Ascending aorta (tissue), 2 donors: ENCODE measurements at regions not wholly inside any gene's neighbourhood (a gene's known extent, or its start where the extent isn't known, plus 50 kb on each side); places are given as distances from the start of the nearest gene placed in this dataset.

ENCODE experiments used
- DNase-seq, 2 donors: peaks; one replicate each; pipeline ENCODE4 v3.0.0-alpha.2; 2019; ENCODE audit warnings: low spot score in 2 of 2
- H3K27ac ChIP-seq, 2 donors: fragments of 200-600 bp; sonication (generic); one replicate each; pipeline ENCODE4 v1.5.1; 2016 to 2017; ENCODE audit warnings: mild to moderate bottlenecking in 1 of 2
- H3K27me3 ChIP-seq: fragments of 200-600 bp; sonication (generic); one replicate; pipeline ENCODE4 v1.5.1; 2017
- H3K36me3 ChIP-seq, 2 donors: fragments of 200-600 bp; sonication (generic); one replicate each; pipeline ENCODE4 v1.5.1; 2016
- H3K4me1 ChIP-seq, 2 donors: fragments of 200-600 bp; sonication (generic); one replicate each; pipeline ENCODE4 v1.5.1; 2016 to 2017; ENCODE audit warnings: mild to moderate bottlenecking in 1 of 2
- H3K4me3 ChIP-seq, 2 donors: fragments of 200-600 bp; sonication (generic); one replicate each; pipeline ENCODE4 v1.5.1; 2016 to 2017; ENCODE audit warnings: mild to moderate bottlenecking in 1 of 2
- H3K9me3 ChIP-seq, 2 donors: fragments of 200-600 bp; sonication (generic); one replicate each; pipeline ENCODE4 v1.5.1; 2016
- CTCF ChIP-seq, 3 experiments: fragments of 200-600 bp in 2 of 3; fragments of 450-650 bp in 1 of 3; sonication (generic) in 2 of 3; IDR thresholded peaks; one replicate each; pipeline ENCODE4 v1.5.1; 2016 to 2019; ENCODE audit warnings: antibody characterized with exemption in 3 of 3, mild to moderate bottlenecking in 1 of 3, moderate library complexity in 1 of 3
- intact Hi-C: fragments of 100-400 bp; cut with DNase I; formaldehyde crosslinking; loops from one replicate; pipeline ENCODE4 v1.15.1; 2023

GRCh38 chr13:40119852-40120251 lies 464.4 kb downstream of the COG6 start:
- H3K4me3 ChIP-seq = no peak overlapping the region
- TF ChIP-seq CTCF (IDR thresholded peaks at IDR 0.05) = no peak
- peak overlapping the region; percentile 61 to 65 for H3K27ac ChIP-seq
- H3K36me3 ChIP-seq = no peaks in the 10 kb centered on the region
- peaks cover 2 to 43% of the 10 kb centered on the region in 2 donors for H3K4me1 ChIP-seq
- DNase-seq = no peak
- intact Hi-C loops = loop anchor here (2.0 to 5.0 kb wide), 4 partner anchors 72 to 547 kb away; partner anchors contain the start of gene FOXO1
- no peaks in the 10 kb centered on the region for H3K9me3 ChIP-seq
- H3K27me3 ChIP-seq = no peaks in the 10 kb centered on the region

- H3K4me3 ChIP-seq = no peak overlapping the region
- peak overlapping the region; percentile 61 to 65 for H3K27ac ChIP-seq
- no peaks in the 10 kb centered on the region for H3K27me3 ChIP-seq
- H3K9me3 ChIP-seq = no peaks in the 10 kb centered on the region
- no peaks in the 10 kb centered on the region for H3K36me3 ChIP-seq
- H3K4me1 ChIP-seq = peaks cover 2 to 38% of the 10 kb centered on the region in 2 donors
- DNase-seq = no peak
- TF ChIP-seq CTCF (IDR thresholded peaks at IDR 0.05) = no peak
- intact Hi-C loops = loop anchor here (2.0 to 5.0 kb wide), 4 partner anchors 72 to 547 kb away; partner anchors contain the start of gene FOXO1
Measured at GRCh38 chr13:40120288-40120687, 464.8 kb downstream of the COG6 start.

GRCh38 chr13:40120781-40121180 lies 465.3 kb downstream of the COG6 start:
- peak overlapping the region; percentile 61 to 65 for H3K27ac ChIP-seq

GRCh38 chr13:40121722-40122121 lies 466.3 kb downstream of the COG6 start:
- Histone ChIP-seq H3K4me3 (no peak overlapping the region), H3K27ac (peak overlapping the region; percentile 61 to 65), H3K36me3 (no peaks in the 10 kb centered on the region), H3K9me3 (no peaks in the 10 kb centered on the region), H3K4me1 (peaks cover 2 to 35% of the 10 kb centered on the region in 2 donors), H3K27me3 (no peaks in the 10 kb centered on the region)
- DNase-seq = no peak
- no peak for TF ChIP-seq CTCF (IDR thresholded peaks at IDR 0.05)
- intact Hi-C loops = loop anchor here (2.0 to 5.0 kb wide), 4 partner anchors 71 to 546 kb away; partner anchors contain the start of gene FOXO1

More at GRCh38 chr13:40120781-40121180, 465.3 kb downstream of the COG6 start:
- no peak for DNase-seq
- intact Hi-C loops = loop anchor here (2.0 to 5.0 kb wide), 4 partner anchors 72 to 547 kb away; partner anchors contain the start of gene FOXO1
- no peaks in the 10 kb centered on the region for H3K9me3 ChIP-seq
- no peak for TF ChIP-seq CTCF (IDR thresholded peaks at IDR 0.05)
- no peaks in the 10 kb centered on the region for H3K36me3 ChIP-seq
- H3K4me3 ChIP-seq = no peak overlapping the region
- H3K27me3 ChIP-seq = no peaks in the 10 kb centered on the region
- H3K4me1 ChIP-seq = peaks cover 2 to 38% of the 10 kb centered on the region in 2 donors

- Histone ChIP-seq H3K27me3 (no peaks in the 10 kb centered on the region), H3K4me3 (no peak overlapping the region), H3K9me3 (no peaks in the 10 kb centered on the region), H3K36me3 (no peaks in the 10 kb centered on the region), H3K4me1 (peaks cover 2 to 32% of the 10 kb centered on the region in 2 donors), H3K27ac (no peak overlapping the region)
- TF ChIP-seq CTCF (IDR thresholded peaks at IDR 0.05) = no peak
- intact Hi-C loops = loop anchor here (5.0 kb wide), 3 partner anchors 68 to 543 kb away; partner anchors contain the start of gene FOXO1
- DNase-seq = no peak
Measured at GRCh38 chr13:40123962-40124632, 468.6 kb downstream of the COG6 start.
